Neural cell (in vitro differentiated cells): ENCODE measurements at regions not wholly inside any gene's neighbourhood (a gene's known extent, or its start where the extent isn't known, plus 50 kb on each side); places are given as distances from the start of the nearest gene placed in this dataset.

Experiments used
- H2AFZ ChIP-seq: fragments of 200-600, 300-800 bp; sonication (generic), shearing (Covaris generic); 2 replicates; pipeline ENCODE4 v1.6.0; 2014; ENCODE audit warnings: low read depth, mild to moderate bottlenecking, antibody characterized with exemption, low read length, moderate library complexity
- H3F3A ChIP-seq: fragments of 200-600 bp; shearing (Covaris generic); 2 replicates; pipeline ENCODE4 v1.6.1; 2016; ENCODE audit warnings: mild to moderate bottlenecking, moderate library complexity, mixed read lengths, antibody characterized with exemption, low read length; ENCODE audit not compliant: insufficient read depth, poor library complexity, severe bottlenecking
- H3K27ac ChIP-seq: fragments of 200-600, 300-800 bp; sonication (generic), shearing (Covaris generic); 2 replicates; pipeline ENCODE4 v1.5.1; 2014; ENCODE audit warnings: mild to moderate bottlenecking, low read length, moderate library complexity
- H3K27me3 ChIP-seq: fragments of 300-800, 200-600 bp; sonication (generic), shearing (Covaris generic); 2 replicates; pipeline ENCODE4 v1.6.0; 2014; ENCODE audit warnings: mild to moderate bottlenecking, low read depth, low read length, moderate library complexity; ENCODE audit not compliant: insufficient read depth
- H3K36me3 ChIP-seq: fragments of 300-800, 200-600 bp; sonication (generic), shearing (Covaris generic); 2 replicates; pipeline ENCODE4 v1.5.1; 2014; ENCODE audit warnings: mild to moderate bottlenecking, antibody characterized with exemption, low read length, moderate library complexity; ENCODE audit not compliant: insufficient read depth
- H3K4me2 ChIP-seq: fragments of 300-800, 200-600 bp; sonication (generic), shearing (Covaris generic); 2 replicates; pipeline ENCODE4 v1.6.0; 2014; ENCODE audit warnings: mild to moderate bottlenecking, low read length
- H3K4me3 ChIP-seq: fragments of 300-800, 200-600 bp; sonication (generic), shearing (Covaris generic); 2 replicates; pipeline ENCODE4 v1.5.1; 2014; ENCODE audit warnings: mild to moderate bottlenecking, low read length, moderate library complexity
- H3K79me2 ChIP-seq: fragments of 200-600 bp; shearing (Covaris generic); replicated peaks from 2 replicates; pipeline ENCODE4 v1.6.0; 2014; ENCODE audit warnings: mild to moderate bottlenecking, low read length, moderate library complexity; ENCODE audit not compliant: insufficient read depth
- H3K9ac ChIP-seq: fragments of 300-800, 200-600 bp; sonication (generic), shearing (Covaris generic); 2 replicates; pipeline ENCODE4 v1.6.1; 2016; ENCODE audit warnings: mild to moderate bottlenecking, low read length, mixed read lengths
- H3K9me2 ChIP-seq: fragments of 200-600 bp; shearing (Covaris generic); 2 replicates; pipeline ENCODE4 v1.6.1; 2016; ENCODE audit warnings: mild to moderate bottlenecking, low read length, mixed read lengths; ENCODE audit not compliant: insufficient read depth
- H3K9me3 ChIP-seq: fragments of 200-600, 300-800 bp; sonication (generic), shearing (Covaris generic); 2 replicates; pipeline ENCODE4 v1.6.1; 2016; ENCODE audit warnings: mild to moderate bottlenecking, mixed run types, low read length, moderate library complexity, mixed read lengths
- H4K20me1 ChIP-seq: fragments of 200-600 bp; shearing (Covaris generic); 2 replicates; pipeline ENCODE4 v1.6.1; 2016; ENCODE audit warnings: mild to moderate bottlenecking, mixed run types; ENCODE audit not compliant: insufficient read depth
- CTCF ChIP-seq: fragments of 450-650 bp; IDR thresholded peaks from 2 replicates; pipeline ENCODE4 v1.5.1; 2014; ENCODE audit warnings: antibody characterized with exemption, mild to moderate bottlenecking, moderate library complexity; ENCODE audit not compliant: poor library complexity, severe bottlenecking
- EP300 ChIP-seq: fragments of 450-650 bp; conservative IDR thresholded peaks from 2 replicates; pipeline ENCODE4 v1.6.1; 2014; ENCODE audit warnings: antibody characterized with exemption, mild to moderate bottlenecking, moderate library complexity; ENCODE audit not compliant: poor library complexity, severe bottlenecking
- EZH2 ChIP-seq: fragments of 200-600, 300-800 bp; shearing (Covaris generic), sonication (generic); IDR thresholded peaks from 2 replicates; pipeline ENCODE4 v1.6.1; 2014; ENCODE audit warnings: antibody characterized with exemption, low read length, borderline replicate concordance, mild to moderate bottlenecking; ENCODE audit not compliant: insufficient read depth, poor library complexity, severe bottlenecking
- MXI1 ChIP-seq: fragments of 450-650 bp; conservative IDR thresholded peaks from 2 replicates; pipeline ENCODE4 v1.6.1; 2014; ENCODE audit warnings: antibody characterized with exemption, mild to moderate bottlenecking; ENCODE audit not compliant: poor library complexity, severe bottlenecking
- POLR2AphosphoS5 ChIP-seq: IDR thresholded peaks from 2 replicates; pipeline ENCODE4 v1.6.1; 2012
- RAD21 ChIP-seq: fragments of 450-650 bp; conservative IDR thresholded peaks from 2 replicates; pipeline ENCODE4 v1.6.1; 2014; ENCODE audit warnings: antibody characterized with exemption, mild to moderate bottlenecking, moderate library complexity
- REST ChIP-seq: IDR thresholded peaks from 2 replicates; pipeline ENCODE4 v1.6.1; 2012; ENCODE audit warnings: borderline replicate concordance
- SMC3 ChIP-seq: fragments of 450-650 bp; conservative IDR thresholded peaks from 2 replicates; pipeline ENCODE4 v1.6.1; 2014; ENCODE audit warnings: antibody characterized with exemption, mild to moderate bottlenecking, moderate library complexity; ENCODE audit not compliant: poor library complexity
- TAF1 ChIP-seq: IDR thresholded peaks from 2 replicates; pipeline ENCODE4 v1.6.1; 2012; ENCODE audit warnings: low read depth

GRCh38 chr10:111240348-111240747 is 163.5 kb downstream of the ADRA2A start:
- TF ChIP-seq TAF1 (no peak), REST (no peak)

GRCh38 chr10:111243126-111243525 is 166.3 kb downstream of the ADRA2A start:
- Histone ChIP-seq H4K20me1 (no peaks in the 10 kb centered on the region), H3K9me3 (no peaks in the 10 kb centered on the region), H3K4me2 (no peak overlapping the region), H3K79me2 (no peaks in the 10 kb centered on the region), H3F3A (no peaks in the 10 kb centered on the region), H3K27me3 (no peaks in the 10 kb centered on the region), H2AFZ (no peak overlapping the region), H3K9ac (no peak overlapping the region), H3K27ac (no peak overlapping the region), H3K4me3 (no peak overlapping the region), H3K36me3 (no peaks in the 10 kb centered on the region), H3K9me2 (no peaks in the 10 kb centered on the region)
- TF ChIP-seq CTCF (no peak), EP300 (no peak), MXI1 (no peak), REST (no peak), SMC3 (no peak), TAF1 (no peak), RAD21 (no peak), EZH2 (no peak), POLR2AphosphoS5 (no peak)

More at GRCh38 chr10:111240348-111240747, 163.5 kb downstream of the ADRA2A start:
- Histone ChIP-seq H3F3A (no peaks in the 10 kb centered on the region), H2AFZ (no peak overlapping the region), H3K4me2 (no peak overlapping the region), H3K9me2 (no peaks in the 10 kb centered on the region), H3K79me2 (no peaks in the 10 kb centered on the region), H3K27ac (no peak overlapping the region), H4K20me1 (no peaks in the 10 kb centered on the region), H3K4me3 (no peak overlapping the region), H3K36me3 (no peaks in the 10 kb centered on the region), H3K27me3 (no peaks in the 10 kb centered on the region), H3K9me3 (no peaks in the 10 kb centered on the region), H3K9ac (no peak overlapping the region)
